Suprapubic skin (tissue), 4 donors: ENCODE measurements at regions not wholly inside any gene's neighbourhood (a gene's known extent, or its start where the extent isn't known, plus 50 kb on each side); places are given as distances from the start of the nearest gene placed in this dataset.

Source experiments
- DNase-seq, 2 donors: peaks; one replicate each; pipeline ENCODE4 v3.0.0-alpha.2; 2019; ENCODE audit warnings: low spot score in 2 of 2
- H3K27ac ChIP-seq: fragments of 200-600 bp; sonication (generic); one replicate; pipeline ENCODE4 v1.5.1; 2019
- H3K27me3 ChIP-seq: fragments of 200-600 bp; sonication (generic); one replicate; pipeline ENCODE4 v1.5.1; 2019
- H3K36me3 ChIP-seq: fragments of 200-600 bp; sonication (generic); one replicate; pipeline ENCODE4 v1.5.1; 2019
- H3K4me1 ChIP-seq: fragments of 200-600 bp; sonication (generic); one replicate; pipeline ENCODE4 v1.5.1; 2019
- H3K4me3 ChIP-seq: fragments of 200-600 bp; sonication (generic); one replicate; pipeline ENCODE4 v1.5.1; 2019; ENCODE audit warnings: mild to moderate bottlenecking
- H3K9me3 ChIP-seq: fragments of 200-600 bp; sonication (generic); one replicate; pipeline ENCODE4 v1.5.1; 2019
- EP300 ChIP-seq: sonication (generic); formaldehyde crosslinking; IDR thresholded peaks from one replicate; pipeline ENCODE4 v1.6.1; 2017; ENCODE audit warnings: antibody characterized with exemption
- POLR2A ChIP-seq, 2 donors: fragments of 450-650 bp; IDR thresholded peaks; one replicate each; pipeline ENCODE4 v1.6.1; 2017; ENCODE audit warnings: antibody characterized with exemption in 2 of 2, mild to moderate bottlenecking in 2 of 2, moderate library complexity in 2 of 2
- POLR2AphosphoS5 ChIP-seq, 3 donors: sonication (generic); formaldehyde crosslinking; IDR thresholded peaks; one replicate each; pipeline ENCODE4 v1.6.1; 2017; ENCODE audit warnings: antibody characterized with exemption in 3 of 3
- WGBS: methylation state at CpG from one replicate; pipeline ENCODE4 v1.1.5; 2018; 5-methylcytosine and 5-hydroxymethylcytosine counted together
- TF ChIP-seq, protein P1 (sequence below), 2 donors: fragments of 200-600 bp in 1 of 2; fragments of 450-650 bp in 1 of 2; sonication (generic) in 1 of 2; IDR thresholded peaks; one replicate each; pipeline ENCODE4 v1.5.1; 2016 to 2019; ENCODE audit warnings: antibody characterized with exemption in 2 of 2, mild to moderate bottlenecking in 1 of 2, moderate library complexity in 1 of 2

GRCh38 chr14:62185078-62185477, 422.9 kb downstream of the SNAPC1 start:
- WGBS = 36% methylated on average over 1 of the region's 1 CpG

GRCh38 chr14:62187265-62187664, 425.0 kb downstream of the SNAPC1 start:
- Histone ChIP-seq H3K4me1 (no peaks in the 10 kb centered on the region), H3K9me3 (no peaks in the 10 kb centered on the region), H3K27ac (no peak overlapping the region), H3K4me3 (no peak overlapping the region), H3K36me3 (no peaks in the 10 kb centered on the region), H3K27me3 (no peaks in the 10 kb centered on the region)
- TF ChIP-seq, protein P1, sequence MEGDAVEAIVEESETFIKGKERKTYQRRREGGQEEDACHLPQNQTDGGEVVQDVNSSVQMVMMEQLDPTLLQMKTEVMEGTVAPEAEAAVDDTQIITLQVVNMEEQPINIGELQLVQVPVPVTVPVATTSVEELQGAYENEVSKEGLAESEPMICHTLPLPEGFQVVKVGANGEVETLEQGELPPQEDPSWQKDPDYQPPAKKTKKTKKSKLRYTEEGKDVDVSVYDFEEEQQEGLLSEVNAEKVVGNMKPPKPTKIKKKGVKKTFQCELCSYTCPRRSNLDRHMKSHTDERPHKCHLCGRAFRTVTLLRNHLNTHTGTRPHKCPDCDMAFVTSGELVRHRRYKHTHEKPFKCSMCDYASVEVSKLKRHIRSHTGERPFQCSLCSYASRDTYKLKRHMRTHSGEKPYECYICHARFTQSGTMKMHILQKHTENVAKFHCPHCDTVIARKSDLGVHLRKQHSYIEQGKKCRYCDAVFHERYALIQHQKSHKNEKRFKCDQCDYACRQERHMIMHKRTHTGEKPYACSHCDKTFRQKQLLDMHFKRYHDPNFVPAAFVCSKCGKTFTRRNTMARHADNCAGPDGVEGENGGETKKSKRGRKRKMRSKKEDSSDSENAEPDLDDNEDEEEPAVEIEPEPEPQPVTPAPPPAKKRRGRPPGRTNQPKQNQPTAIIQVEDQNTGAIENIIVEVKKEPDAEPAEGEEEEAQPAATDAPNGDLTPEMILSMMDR (IDR thresholded peaks at IDR 0.05) = no peak
- no peak for TF ChIP-seq EP300
- TF ChIP-seq POLR2AphosphoS5 (IDR thresholded peaks at IDR 0.05) = no peak
- DNase-seq = no peak
- 80% methylated on average over 2 of the region's 2 CpGs for WGBS

More at GRCh38 chr14:62185078-62185477, 422.9 kb downstream of the SNAPC1 start:
- Histone ChIP-seq H3K36me3 (no peaks in the 10 kb centered on the region), H3K4me1 (no peaks in the 10 kb centered on the region), H3K27ac (no peak overlapping the region), H3K27me3 (no peaks in the 10 kb centered on the region), H3K9me3 (no peaks in the 10 kb centered on the region), H3K4me3 (no peak overlapping the region)
- no peak for TF ChIP-seq EP300
- TF ChIP-seq POLR2AphosphoS5 (IDR thresholded peaks at IDR 0.05) = no peak
- no peak for TF ChIP-seq POLR2A (IDR thresholded peaks at IDR 0.05)
- TF ChIP-seq, protein P1 (IDR thresholded peaks at IDR 0.05) = no peak
- DNase-seq = no peak

GRCh38 chr14:62189698-62190097, 427.5 kb downstream of the SNAPC1 start:
- no peak overlapping the region for H3K4me3 ChIP-seq
- H3K27me3 ChIP-seq = no peaks in the 10 kb centered on the region
- 0% methylated on average over 1 of the region's 1 CpG for WGBS
- H3K27ac ChIP-seq = no peak overlapping the region
- H3K36me3 ChIP-seq = no peaks in the 10 kb centered on the region
- TF ChIP-seq EP300 (no peak), POLR2A (IDR thresholded peaks at IDR 0.05) (no peak), POLR2AphosphoS5 (IDR thresholded peaks at IDR 0.05) (no peak)
- TF ChIP-seq, protein P1 (IDR thresholded peaks at IDR 0.05) = no peak
- no peaks in the 10 kb centered on the region for H3K4me1 ChIP-seq
- DNase-seq = no peak
- no peaks in the 10 kb centered on the region for H3K9me3 ChIP-seq

DNA sequence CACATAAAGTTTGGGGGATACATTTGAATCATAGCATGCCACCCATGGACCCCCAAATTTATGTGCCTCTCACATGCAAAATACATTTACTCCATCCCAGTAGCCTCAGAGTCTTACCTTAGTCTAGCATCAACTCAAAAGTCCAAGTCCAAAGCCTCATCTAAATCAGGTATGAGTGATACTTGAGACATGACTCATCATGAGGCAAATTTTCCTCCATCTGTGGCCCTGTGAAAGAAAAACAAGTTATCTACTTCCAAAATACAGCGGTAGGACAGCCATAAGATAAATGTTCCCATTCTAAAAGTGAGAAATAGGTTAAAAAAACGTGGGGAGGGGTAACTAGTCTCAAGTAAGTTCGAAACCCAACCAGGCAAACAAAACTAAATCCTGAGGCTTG, 444.2 kb downstream of the SNAPC1 start:
- Histone ChIP-seq H3K27ac (no peak overlapping the region), H3K9me3 (peaks cover 4% of the 10 kb centered on the region), H3K36me3 (no peaks in the 10 kb centered on the region), H3K4me3 (no peak overlapping the region), H3K4me1 (no peaks in the 10 kb centered on the region), H3K27me3 (no peaks in the 10 kb centered on the region)
- 69% methylated on average over 3 of the region's 3 CpGs for WGBS
- TF ChIP-seq, protein P1 (IDR thresholded peaks at IDR 0.05) = no peak
- no peak for TF ChIP-seq POLR2A (IDR thresholded peaks at IDR 0.05)
- no peak for TF ChIP-seq EP300
- DNase-seq = no peak

- 66% methylated on average over 3 of the region's 3 CpGs for WGBS
- Histone ChIP-seq H3K4me1 (no peaks in the 10 kb centered on the region), H3K36me3 (no peaks in the 10 kb centered on the region), H3K9me3 (peaks cover 4% of the 10 kb centered on the region), H3K27ac (no peak overlapping the region), H3K4me3 (no peak overlapping the region), H3K27me3 (no peaks in the 10 kb centered on the region)
- TF ChIP-seq POLR2A (IDR thresholded peaks at IDR 0.05) (no peak), EP300 (no peak), POLR2AphosphoS5 (IDR thresholded peaks at IDR 0.05) (no peak)
- TF ChIP-seq, protein P1 (IDR thresholded peaks at IDR 0.05) = no peak
- no peak for DNase-seq
Measured at GRCh38 chr14:62209287-62209899, 447.2 kb downstream of the SNAPC1 start.
